ENCODE measurements at regions not wholly inside any gene's neighbourhood (a gene's known extent, or its start where the extent isn't known, plus 50 kb on each side); places are given as distances from the start of the nearest gene placed in this dataset.

GRCh38 chr1:81030441-81030840 is 770.3 kb upstream of the ADGRL2 start:
- no peak for DNase-seq (ENCODE audit: low spot score)
- TF ChIP-seq, protein P1, sequence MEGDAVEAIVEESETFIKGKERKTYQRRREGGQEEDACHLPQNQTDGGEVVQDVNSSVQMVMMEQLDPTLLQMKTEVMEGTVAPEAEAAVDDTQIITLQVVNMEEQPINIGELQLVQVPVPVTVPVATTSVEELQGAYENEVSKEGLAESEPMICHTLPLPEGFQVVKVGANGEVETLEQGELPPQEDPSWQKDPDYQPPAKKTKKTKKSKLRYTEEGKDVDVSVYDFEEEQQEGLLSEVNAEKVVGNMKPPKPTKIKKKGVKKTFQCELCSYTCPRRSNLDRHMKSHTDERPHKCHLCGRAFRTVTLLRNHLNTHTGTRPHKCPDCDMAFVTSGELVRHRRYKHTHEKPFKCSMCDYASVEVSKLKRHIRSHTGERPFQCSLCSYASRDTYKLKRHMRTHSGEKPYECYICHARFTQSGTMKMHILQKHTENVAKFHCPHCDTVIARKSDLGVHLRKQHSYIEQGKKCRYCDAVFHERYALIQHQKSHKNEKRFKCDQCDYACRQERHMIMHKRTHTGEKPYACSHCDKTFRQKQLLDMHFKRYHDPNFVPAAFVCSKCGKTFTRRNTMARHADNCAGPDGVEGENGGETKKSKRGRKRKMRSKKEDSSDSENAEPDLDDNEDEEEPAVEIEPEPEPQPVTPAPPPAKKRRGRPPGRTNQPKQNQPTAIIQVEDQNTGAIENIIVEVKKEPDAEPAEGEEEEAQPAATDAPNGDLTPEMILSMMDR (IDR thresholded peaks at IDR 0.05; ENCODE audit: extremely low read depth, missing control alignments), result no peak

DNA sequence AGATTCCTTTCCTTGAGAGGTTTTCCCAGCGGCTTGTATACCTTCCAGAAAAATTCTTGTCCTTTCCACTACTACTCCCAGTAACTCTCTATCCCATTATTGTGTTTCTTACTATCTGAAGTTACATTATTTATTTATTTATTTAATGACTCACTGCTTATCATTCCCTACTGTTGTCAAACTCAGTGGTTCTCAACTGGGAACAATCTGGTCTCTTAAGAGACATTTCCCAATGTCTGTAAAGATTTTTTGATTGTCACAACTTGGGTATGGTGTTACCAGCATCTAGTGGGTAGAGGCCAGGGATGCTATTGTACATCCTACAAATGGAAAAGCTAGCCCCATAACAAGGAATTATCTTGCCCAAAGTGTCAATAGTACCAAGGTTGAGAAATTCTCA is 771.5 kb upstream of the ADGRL2 start:
- TF ChIP-seq, protein P1 (IDR thresholded peaks at IDR 0.05; ENCODE audit: extremely low read depth, missing control alignments), result no peak
- DNase-seq (ENCODE audit: low spot score), result no peak

DNA sequence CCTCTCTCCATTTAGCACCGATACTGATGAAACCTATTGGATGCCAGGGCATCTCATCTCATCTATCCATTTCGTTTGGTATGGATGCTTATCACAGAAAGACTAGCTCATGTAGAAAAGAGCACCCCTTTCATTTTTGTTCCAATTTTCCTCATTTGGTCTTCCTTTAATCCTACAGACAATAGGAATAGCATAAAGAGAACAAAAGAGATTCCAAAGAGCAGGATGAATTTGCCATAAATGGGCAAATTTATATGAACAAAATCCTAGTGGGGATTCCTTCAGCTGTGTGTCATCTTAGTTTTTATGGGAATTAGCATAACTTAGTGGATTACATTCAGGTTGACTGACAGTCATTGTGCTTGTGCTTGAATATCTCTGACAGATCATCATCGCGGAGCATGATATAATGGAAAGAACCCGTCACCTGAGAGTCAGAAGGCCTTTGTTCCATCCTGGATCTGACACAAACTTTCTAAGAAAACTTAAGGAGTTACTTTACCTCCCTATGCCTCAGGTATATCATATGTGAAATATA is 777.5 kb upstream of the ADGRL2 start:
- no peak for DNase-seq (ENCODE audit: low spot score)
- TF ChIP-seq, protein P1 (IDR thresholded peaks at IDR 0.05; ENCODE audit: extremely low read depth, missing control alignments), result no peak

GRCh38 chr1:81021134-81021533 is 779.6 kb upstream of the ADGRL2 start:
- DNase-seq (ENCODE audit: low spot score), result no peak
- TF ChIP-seq, protein P1 (IDR thresholded peaks at IDR 0.05; ENCODE audit: extremely low read depth, missing control alignments), result no peak

GRCh38 chr1:81020506-81020905 is 780.2 kb upstream of the ADGRL2 start:
- TF ChIP-seq, protein P1 (IDR thresholded peaks at IDR 0.05; ENCODE audit: extremely low read depth, missing control alignments), result no peak
- DNase-seq (ENCODE audit: low spot score), result no peak

DNA sequence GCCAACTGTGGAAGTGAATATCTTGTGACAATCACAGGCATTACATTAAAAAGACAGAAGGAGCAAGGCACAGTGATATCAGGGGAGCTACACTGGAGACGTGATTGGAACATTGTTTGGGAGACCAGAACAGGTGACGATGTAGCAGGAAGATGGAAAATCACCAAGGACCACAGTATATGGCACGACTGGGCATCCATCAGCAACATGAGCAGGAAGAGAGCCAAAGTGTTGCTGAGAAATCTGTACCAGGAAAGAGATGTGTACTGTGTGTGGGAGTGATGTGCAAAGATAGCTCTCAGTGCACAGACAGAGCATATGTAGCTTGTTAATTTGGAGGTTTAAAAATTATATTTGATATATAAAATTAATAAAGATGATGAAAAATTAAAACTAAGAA is 790.6 kb upstream of the ADGRL2 start:
- no peak for DNase-seq (ENCODE audit: low spot score)
- TF ChIP-seq, protein P1 (IDR thresholded peaks at IDR 0.05; ENCODE audit: extremely low read depth, missing control alignments), result no peak

GRCh38 chr1:81008293-81008692 is 792.4 kb upstream of the ADGRL2 start:
- no peak for DNase-seq (ENCODE audit: low spot score)
- TF ChIP-seq, protein P1 (IDR thresholded peaks at IDR 0.05; ENCODE audit: extremely low read depth, missing control alignments), result no peak
